WTC11 (cell line): ENCODE measurements at regions not wholly inside any gene's neighbourhood (a gene's known extent, or its start where the extent isn't known, plus 50 kb on each side); places are given as distances from the start of the nearest gene placed in this dataset.

ENCODE experiments used
- ATAC-seq: fragments of 200-7000 bp; cut with Tn5 transposase; 2 replicates; pipeline ENCODE4 v1.10.0; 2021; ENCODE audit warnings: mild to moderate bottlenecking, moderate library complexity
- CTCF ChIA-PET: fragments of 300-600 bp; sonication (Branson Sonifier 250); formaldehyde crosslinking; loops from one replicate; lab custom pipeline; 2021; ENCODE audit warnings: antibody characterized with exemption; lab: Charles Lee
- POLR2A ChIA-PET: fragments of 350-600 bp; sonication (Branson Sonifier 250); formaldehyde crosslinking; loops from one replicate; lab custom pipeline; 2021; ENCODE audit warnings: antibody characterized with exemption; lab: Charles Lee
- DNase-seq: peaks from one replicate; pipeline ENCODE4 v3.0.0; 2021; ENCODE audit warnings: low spot score
- H3K27ac Mint-ChIP-seq: 2 replicates; pipeline ENCODE4 v1.8.0; 2021; ENCODE audit warnings: mixed read lengths
- H3K27me3 Mint-ChIP-seq: 2 replicates; pipeline ENCODE4 v1.8.0; 2021; ENCODE audit warnings: low read depth, mild to moderate bottlenecking, moderate library complexity, mixed read lengths
- H3K36me3 Mint-ChIP-seq: 2 replicates; pipeline ENCODE4 v1.8.0; 2021; ENCODE audit warnings: mixed read lengths
- H3K4me1 Mint-ChIP-seq: 2 replicates; pipeline ENCODE4 v1.8.0; 2022; ENCODE audit warnings: mixed read lengths
- H3K4me3 Mint-ChIP-seq: 2 replicates; pipeline ENCODE4 v1.8.0; 2021; ENCODE audit warnings: mild to moderate bottlenecking, moderate library complexity, mixed read lengths
- H3K9me3 Mint-ChIP-seq: 2 replicates; pipeline ENCODE4 v1.8.0; 2021; ENCODE audit warnings: mixed read lengths
- ATF1 ChIP-seq: sonication (generic); formaldehyde crosslinking; IDR thresholded peaks from 2 replicates; pipeline ENCODE4 v1.8.1; 2023; ENCODE audit warnings: mild to moderate bottlenecking, moderate library complexity, missing genetic modification reagents
- ATF3 ChIP-seq: sonication (generic); formaldehyde crosslinking; conservative IDR thresholded peaks from 2 replicates; pipeline ENCODE4 v1.8.1; 2022; ENCODE audit warnings: mild to moderate bottlenecking, missing genetic modification reagents
- CBFB ChIP-seq: sonication (generic); formaldehyde crosslinking; IDR thresholded peaks from 2 replicates; pipeline ENCODE4 v1.8.1; 2022; ENCODE audit warnings: mild to moderate bottlenecking, low read depth, missing genetic modification reagents
- ESRRA ChIP-seq: sonication (generic); formaldehyde crosslinking; IDR thresholded peaks from 2 replicates; pipeline ENCODE4 v1.8.1; 2022; ENCODE audit warnings: mild to moderate bottlenecking, missing genetic modification reagents, borderline replicate concordance
- GTF2I ChIP-seq: fragments of 250-450 bp; sonication (Bioruptor Pico); conservative IDR thresholded peaks from 2 replicates; pipeline ENCODE4 v1.4.0; 2021; ENCODE audit warnings: mild to moderate bottlenecking
- HMGA2 ChIP-seq: fragments of 250-450 bp; sonication (Bioruptor Pico); IDR thresholded peaks from 2 replicates; pipeline ENCODE4 v1.4.0; 2021; ENCODE audit warnings: mild to moderate bottlenecking, moderate library complexity
- KAT7 ChIP-seq: sonication (generic); formaldehyde crosslinking; IDR thresholded peaks from 2 replicates; pipeline ENCODE4 v1.8.1; 2023; ENCODE audit warnings: missing genetic modification reagents, mild to moderate bottlenecking, borderline replicate concordance
- NR2C2 ChIP-seq: sonication (generic); formaldehyde crosslinking; IDR thresholded peaks from 2 replicates; pipeline ENCODE4 v1.8.0; 2022; ENCODE audit warnings: mild to moderate bottlenecking, missing genetic modification reagents
- RORB ChIP-seq: fragments of 250-450 bp; sonication (Bioruptor Pico); IDR thresholded peaks from 2 replicates; pipeline ENCODE4 v1.9.0; 2021; ENCODE audit warnings: mild to moderate bottlenecking
- SOX15 ChIP-seq: fragments of 250-450 bp; sonication (Bioruptor Pico); IDR thresholded peaks from 2 replicates; pipeline ENCODE4 v1.9.0; 2021; ENCODE audit warnings: mild to moderate bottlenecking
- TCF7 ChIP-seq: sonication (generic); formaldehyde crosslinking; IDR thresholded peaks from 2 replicates; pipeline ENCODE4 v1.8.0; 2022; ENCODE audit warnings: mild to moderate bottlenecking, low read depth, missing genetic modification reagents, moderate library complexity
- TP53 ChIP-seq: sonication (generic); formaldehyde crosslinking; IDR thresholded peaks from 2 replicates; pipeline ENCODE4 v1.8.1; 2023; ENCODE audit warnings: mild to moderate bottlenecking, missing genetic modification reagents
- USF1 ChIP-seq: sonication (generic); formaldehyde crosslinking; IDR thresholded peaks from 2 replicates; pipeline ENCODE4 v1.8.0; 2022; ENCODE audit warnings: mild to moderate bottlenecking, missing genetic modification reagents
- ZNF121 ChIP-seq: sonication (generic); formaldehyde crosslinking; IDR thresholded peaks from 2 replicates; pipeline ENCODE4 v1.8.0; 2023; ENCODE audit warnings: missing genetic modification reagents
- ZNF138 ChIP-seq: sonication (generic); formaldehyde crosslinking; conservative IDR thresholded peaks from 2 replicates; pipeline ENCODE4 v1.8.1; 2022; ENCODE audit warnings: mild to moderate bottlenecking, moderate library complexity, missing genetic modification reagents
- ZNF219 ChIP-seq: sonication (generic); formaldehyde crosslinking; IDR thresholded peaks from 2 replicates; pipeline ENCODE4 v1.8.0; 2023; ENCODE audit warnings: missing genetic modification reagents, mild to moderate bottlenecking, borderline replicate concordance
- ZNF232 ChIP-seq: sonication (generic); formaldehyde crosslinking; IDR thresholded peaks from 2 replicates; pipeline ENCODE4 v1.8.0; 2022; ENCODE audit warnings: mild to moderate bottlenecking, missing genetic modification reagents
- ZNF263 ChIP-seq: sonication (generic); formaldehyde crosslinking; IDR thresholded peaks from 2 replicates; pipeline ENCODE4 v1.8.1; 2022; ENCODE audit warnings: low read depth, mild to moderate bottlenecking, moderate library complexity, missing genetic modification reagents
- ZNF396 ChIP-seq: fragments of 250-450 bp; sonication (Bioruptor Pico); IDR thresholded peaks from 2 replicates; pipeline ENCODE4 v1.8.0; 2021; ENCODE audit warnings: mild to moderate bottlenecking, moderate library complexity, borderline replicate concordance
- TF ChIP-seq, protein P1 (sequence below): fragments of 200-600 bp; IDR thresholded peaks from 2 replicates; pipeline ENCODE4 v1.8.0; 2022; ENCODE audit warnings: antibody characterized with exemption
- TF ChIP-seq, protein P2 (sequence below): sonication (generic); formaldehyde crosslinking; IDR thresholded peaks from 2 replicates; pipeline ENCODE4 v1.8.1; 2022; ENCODE audit warnings: low read depth, mild to moderate bottlenecking, moderate library complexity, missing genetic modification reagents, borderline replicate concordance
- TF ChIP-seq, protein P3 (sequence below): fragments of 250-450 bp; sonication (Bioruptor Pico); IDR thresholded peaks from 2 replicates; pipeline ENCODE4 v1.9.0; 2021; ENCODE audit warnings: moderate library complexity, mild to moderate bottlenecking, inconsistent platforms, borderline replicate concordance

DNA sequence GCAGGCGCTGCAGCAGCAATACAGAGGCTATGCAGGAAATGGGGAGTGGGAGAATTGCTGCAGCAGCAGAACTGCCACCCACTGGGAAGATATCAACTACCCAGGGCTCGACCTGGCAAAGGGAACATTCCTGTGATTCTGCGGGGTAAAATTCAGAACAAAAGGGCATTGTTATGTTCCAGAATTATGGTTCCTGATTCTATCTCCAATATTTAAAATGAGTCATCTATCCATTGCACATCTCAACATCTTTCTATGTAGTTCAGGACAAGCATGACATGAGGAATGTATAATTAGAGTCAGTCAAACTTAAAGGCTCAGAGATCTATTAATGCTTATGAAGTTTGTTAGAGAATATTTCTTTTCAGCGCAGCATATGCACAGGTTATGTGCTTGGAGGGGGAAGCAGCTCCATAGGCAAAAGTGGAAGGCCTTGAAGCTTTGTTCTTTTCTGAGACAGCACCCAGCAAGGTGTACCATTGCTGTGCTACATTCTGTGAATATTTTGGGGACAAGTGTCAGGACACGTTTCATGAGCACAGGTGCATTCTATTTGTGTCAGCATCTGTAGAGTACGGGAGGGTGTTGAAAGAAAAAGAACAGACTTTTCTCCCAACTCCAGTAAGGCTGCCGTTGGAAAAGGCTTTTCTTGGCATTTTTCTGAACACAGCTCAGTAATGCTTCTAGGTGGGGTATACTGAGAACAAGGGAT lies 395.6 kb upstream of the MPDZ start:
- H3K27me3 Mint-ChIP-seq: no peaks in the 10 kb centered on the region
- H3K4me1 Mint-ChIP-seq: peaks cover 14% of the 10 kb centered on the region
- ChIA-PET CTCF (no interaction called here), POLR2A (no interaction called here)
- TF ChIP-seq HMGA2 (no peak), SOX15 (CRISPR knock-in tag) (no peak), TCF7 (CRISPR knock-in tag) (no peak), USF1 (CRISPR knock-in tag) (no peak), ZNF219 (CRISPR knock-in tag) (no peak), TP53 (no peak), NR2C2 (CRISPR knock-in tag) (no peak), ATF1 (CRISPR knock-in tag) (no peak)
- TF ChIP-seq, protein P1, sequence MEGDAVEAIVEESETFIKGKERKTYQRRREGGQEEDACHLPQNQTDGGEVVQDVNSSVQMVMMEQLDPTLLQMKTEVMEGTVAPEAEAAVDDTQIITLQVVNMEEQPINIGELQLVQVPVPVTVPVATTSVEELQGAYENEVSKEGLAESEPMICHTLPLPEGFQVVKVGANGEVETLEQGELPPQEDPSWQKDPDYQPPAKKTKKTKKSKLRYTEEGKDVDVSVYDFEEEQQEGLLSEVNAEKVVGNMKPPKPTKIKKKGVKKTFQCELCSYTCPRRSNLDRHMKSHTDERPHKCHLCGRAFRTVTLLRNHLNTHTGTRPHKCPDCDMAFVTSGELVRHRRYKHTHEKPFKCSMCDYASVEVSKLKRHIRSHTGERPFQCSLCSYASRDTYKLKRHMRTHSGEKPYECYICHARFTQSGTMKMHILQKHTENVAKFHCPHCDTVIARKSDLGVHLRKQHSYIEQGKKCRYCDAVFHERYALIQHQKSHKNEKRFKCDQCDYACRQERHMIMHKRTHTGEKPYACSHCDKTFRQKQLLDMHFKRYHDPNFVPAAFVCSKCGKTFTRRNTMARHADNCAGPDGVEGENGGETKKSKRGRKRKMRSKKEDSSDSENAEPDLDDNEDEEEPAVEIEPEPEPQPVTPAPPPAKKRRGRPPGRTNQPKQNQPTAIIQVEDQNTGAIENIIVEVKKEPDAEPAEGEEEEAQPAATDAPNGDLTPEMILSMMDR: no peak
- no peaks in the 10 kb centered on the region for H3K36me3 Mint-ChIP-seq
- DNase-seq (no peak), ATAC-seq (no peak)
- H3K27ac Mint-ChIP-seq: no peak overlapping the region
- H3K4me3 Mint-ChIP-seq: no peak overlapping the region
- no peaks in the 10 kb centered on the region for H3K9me3 Mint-ChIP-seq

DNA sequence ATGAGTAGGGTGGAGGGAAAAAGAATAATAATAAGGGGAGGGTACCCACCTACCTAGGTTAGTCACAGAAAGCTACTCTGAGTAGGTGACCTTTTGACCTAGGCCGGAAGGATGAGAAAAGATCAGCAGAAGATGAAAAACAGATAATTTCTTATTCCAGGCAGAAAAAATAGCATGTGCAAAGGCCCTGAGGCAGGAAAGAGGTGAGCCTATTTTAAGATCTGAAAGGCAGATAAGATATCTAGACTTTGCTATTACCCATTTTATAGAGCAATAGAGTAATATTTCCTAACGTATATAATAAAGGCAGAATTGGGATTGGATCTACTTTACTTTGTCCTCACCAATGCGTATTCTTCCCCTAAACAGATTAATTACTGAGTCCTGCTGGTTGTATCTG lies 393.9 kb upstream of the MPDZ start:
- Mint-ChIP-seq H3K4me1 (peaks cover 14% of the 10 kb centered on the region), H3K27me3 (no peaks in the 10 kb centered on the region), H3K4me3 (no peak overlapping the region), H3K9me3 (peaks cover 11% of the 10 kb centered on the region), H3K36me3 (0 out of 2 replicates have a peak, but pooled peaks cover 2% of the 10 kb centered on the region), H3K27ac (no peak overlapping the region)
- TF ChIP-seq ZNF138 (CRISPR knock-in tag) (no peak), ZNF396 (CRISPR knock-in tag) (no peak), ZNF121 (no peak), GTF2I (CRISPR knock-in tag) (no peak), ZNF263 (CRISPR knock-in tag) (no peak), ESRRA (CRISPR knock-in tag) (no peak), RORB (CRISPR knock-in tag) (no peak), SOX15 (CRISPR knock-in tag) (no peak), ATF3 (CRISPR knock-in tag) (no peak), TP53 (no peak), ZNF232 (CRISPR knock-in tag) (no peak), KAT7 (CRISPR knock-in tag) (no peak), CBFB (CRISPR knock-in tag) (no peak)
- TF ChIP-seq, protein P2, sequence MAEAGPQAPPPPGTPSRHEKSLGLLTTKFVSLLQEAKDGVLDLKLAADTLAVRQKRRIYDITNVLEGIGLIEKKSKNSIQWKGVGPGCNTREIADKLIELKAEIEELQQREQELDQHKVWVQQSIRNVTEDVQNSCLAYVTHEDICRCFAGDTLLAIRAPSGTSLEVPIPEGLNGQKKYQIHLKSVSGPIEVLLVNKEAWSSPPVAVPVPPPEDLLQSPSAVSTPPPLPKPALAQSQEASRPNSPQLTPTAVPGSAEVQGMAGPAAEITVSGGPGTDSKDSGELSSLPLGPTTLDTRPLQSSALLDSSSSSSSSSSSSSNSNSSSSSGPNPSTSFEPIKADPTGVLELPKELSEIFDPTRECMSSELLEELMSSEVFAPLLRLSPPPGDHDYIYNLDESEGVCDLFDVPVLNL (CRISPR knock-in tag): no peak
- TF ChIP-seq, protein P3, sequence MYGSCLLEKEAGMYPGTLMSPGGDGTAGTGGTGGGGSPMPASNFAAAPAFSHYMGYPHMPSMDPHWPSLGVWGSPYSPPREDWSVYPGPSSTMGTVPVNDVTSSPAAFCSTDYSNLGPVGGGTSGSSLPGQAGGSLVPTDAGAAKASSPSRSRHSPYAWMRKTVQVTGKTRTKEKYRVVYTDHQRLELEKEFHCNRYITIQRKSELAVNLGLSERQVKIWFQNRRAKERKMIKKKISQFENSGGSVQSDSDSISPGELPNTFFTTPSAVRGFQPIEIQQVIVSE (CRISPR knock-in tag): no peak
- CTCF ChIA-PET: no interaction called here
- POLR2A ChIA-PET: no interaction called here
- no peak for DNase-seq
- ATAC-seq: no peak
